MM.1S (cell line): ENCODE measurements at regions not wholly inside any gene's neighbourhood (a gene's known extent, or its start where the extent isn't known, plus 50 kb on each side); places are given as distances from the start of the nearest gene placed in this dataset.

Source experiments
- DNase-seq: peaks from one replicate; pipeline ENCODE4 v3.0.0-alpha.2; 2015
- H2AFZ ChIP-seq: fragments of 300-600 bp; sonication (generic); 2 replicates; pipeline ENCODE4 v1.6.0; 2016; ENCODE audit warnings: antibody characterized with exemption, low read length
- H3F3A ChIP-seq: fragments of 300-600 bp; sonication (generic); 2 replicates; pipeline ENCODE4 v1.6.1; 2016; ENCODE audit warnings: mild to moderate bottlenecking, antibody characterized with exemption, low read length, moderate library complexity, mixed read lengths; ENCODE audit not compliant: insufficient read depth
- H3K27ac ChIP-seq: fragments of 300-600 bp; sonication (generic); 2 replicates; pipeline ENCODE4 v1.5.1; 2016; ENCODE audit warnings: mild to moderate bottlenecking, low read length
- H3K27me3 ChIP-seq: fragments of 300-600 bp; sonication (generic); replicated peaks from 2 replicates; pipeline ENCODE4 v1.6.0; 2016; ENCODE audit warnings: low read length; ENCODE audit not compliant: insufficient read depth
- H3K36me3 ChIP-seq: fragments of 300-600 bp; sonication (generic); replicated peaks from 2 replicates; pipeline ENCODE4 v1.6.1; 2016; ENCODE audit warnings: mild to moderate bottlenecking, low read length, mixed read lengths; ENCODE audit not compliant: insufficient read depth
- H3K4me1 ChIP-seq: fragments of 300-600 bp; sonication (generic); 2 replicates; pipeline ENCODE4 v1.6.1; 2016; ENCODE audit warnings: low read length, mixed read lengths
- H3K4me2 ChIP-seq: fragments of 300-600 bp; sonication (generic); 2 replicates; pipeline ENCODE4 v1.6.0; 2016; ENCODE audit warnings: low read depth, low read length
- H3K4me3 ChIP-seq: fragments of 300-600 bp; sonication (generic); 2 replicates; pipeline ENCODE4 v1.5.1; 2016; ENCODE audit warnings: low read length, mixed read lengths
- H3K79me2 ChIP-seq: fragments of 300-600 bp; sonication (generic); 2 replicates; pipeline ENCODE4 v1.6.1; 2016; ENCODE audit warnings: mixed run types, low read length, mixed read lengths
- H3K9ac ChIP-seq: fragments of 300-600 bp; sonication (generic); 2 replicates; pipeline ENCODE4 v1.6.1; 2016; ENCODE audit warnings: low read length, mixed read lengths
- H3K9me2 ChIP-seq: fragments of 300-600 bp; sonication (generic); replicated peaks from 2 replicates; pipeline ENCODE4 v1.6.1; 2016; ENCODE audit warnings: mild to moderate bottlenecking, low read length, mixed read lengths; ENCODE audit not compliant: insufficient read depth
- H3K9me3 ChIP-seq: fragments of 300-600 bp; sonication (generic); replicated peaks from 2 replicates; pipeline ENCODE4 v1.6.1; 2016; ENCODE audit warnings: mild to moderate bottlenecking, low read length, mixed read lengths; ENCODE audit not compliant: insufficient read depth
- H4K20me1 ChIP-seq: fragments of 300-600 bp; sonication (generic); 2 replicates; pipeline ENCODE4 v1.6.1; 2016; ENCODE audit warnings: mild to moderate bottlenecking, low read length, moderate library complexity, mixed read lengths; ENCODE audit not compliant: insufficient read depth
- CTCF ChIP-seq: fragments of 300-600 bp; sonication (generic); IDR thresholded peaks from 2 replicates; pipeline ENCODE4 v1.5.1; 2016; ENCODE audit warnings: antibody characterized with exemption, low read length, mixed read lengths
- EZH2 ChIP-seq: fragments of 300-600 bp; sonication (generic); optimal IDR thresholded peaks from 2 replicates; pipeline ENCODE3; 2017; ENCODE audit warnings: low read depth, mild to moderate bottlenecking, antibody characterized with exemption, low read length, mixed read lengths
- EZH2phosphoT487 ChIP-seq: fragments of 300-600 bp; sonication (generic); IDR thresholded peaks from 2 replicates; pipeline ENCODE4 v1.6.1; 2018; ENCODE audit warnings: antibody characterized with exemption, low read length

GRCh38 chr21:34022627-34023335 is 50.6 kb upstream of the MRPS6 start:
- TF ChIP-seq EZH2 (no peak), EZH2phosphoT487 (no peak), CTCF (no peak)
- Histone ChIP-seq H3K36me3 (no peaks in the 10 kb centered on the region), H3K4me3 (no peak overlapping the region), H2AFZ (no peak overlapping the region), H3K9me3 (no peaks in the 10 kb centered on the region), H3K27ac (no peak overlapping the region), H3K79me2 (no peaks in the 10 kb centered on the region), H3K9me2 (no peaks in the 10 kb centered on the region), H3K9ac (no peak overlapping the region), H4K20me1 (no peaks in the 10 kb centered on the region), H3F3A (peaks cover 25% of the 10 kb centered on the region), H3K4me1 (peaks cover 32% of the 10 kb centered on the region), H3K27me3 (no peaks in the 10 kb centered on the region), H3K4me2 (no peak overlapping the region)
- no peak for DNase-seq

GRCh38 chr21:34021726-34022125 is 51.7 kb upstream of the MRPS6 start:
- Histone ChIP-seq H2AFZ (no peak overlapping the region), H3K4me1 (peaks cover 32% of the 10 kb centered on the region), H3K9me2 (no peaks in the 10 kb centered on the region), H3K9ac (no peak overlapping the region), H3K4me3 (no peak overlapping the region), H3K9me3 (no peaks in the 10 kb centered on the region), H3K27ac (no peak overlapping the region), H3F3A (peaks cover 31% of the 10 kb centered on the region), H3K36me3 (no peaks in the 10 kb centered on the region), H3K27me3 (no peaks in the 10 kb centered on the region), H3K79me2 (no peaks in the 10 kb centered on the region), H4K20me1 (no peaks in the 10 kb centered on the region), H3K4me2 (no peak overlapping the region)
- DNase-seq, result no peak
- TF ChIP-seq EZH2 (no peak), CTCF (no peak), EZH2phosphoT487 (no peak)

GRCh38 chr21:34020983-34021553 is 52.3 kb upstream of the MRPS6 start:
- H3K4me2 ChIP-seq, result peak overlapping the region; percentile 70; the same call in 1 of the 2 replicates

More at GRCh38 chr21:34020983-34021553, 52.3 kb upstream of the MRPS6 start:
- Histone ChIP-seq H2AFZ (peak overlapping the region; percentile 65; the same call in 1 of the 2 replicates), H3K9me2 (no peaks in the 10 kb centered on the region), H3K9ac (no peak overlapping the region), H3K27ac (peak overlapping the region; percentile 57; the same call in 1 of the 2 replicates), H3F3A (peaks cover 31% of the 10 kb centered on the region), H3K9me3 (no peaks in the 10 kb centered on the region), H3K4me3 (no peak overlapping the region), H4K20me1 (no peaks in the 10 kb centered on the region), H3K4me1 (peaks cover 32% of the 10 kb centered on the region), H3K27me3 (no peaks in the 10 kb centered on the region), H3K36me3 (no peaks in the 10 kb centered on the region), H3K79me2 (no peaks in the 10 kb centered on the region)
- TF ChIP-seq EZH2phosphoT487 (no peak), CTCF (no peak), EZH2 (no peak)
- DNase-seq, result no peak
